ENCODE measurements at regions not wholly inside any gene's neighbourhood (a gene's known extent, or its start where the extent isn't known, plus 50 kb on each side); places are given as distances from the start of the nearest gene placed in this dataset.

- Histone ChIP-seq H4K8ac (replicated peaks; ENCODE audit: insufficient read length, low read depth, low read length) (no peak overlapping the region), H2AK5ac (ENCODE audit: insufficient read length, low read length) (no peak overlapping the region), H3K79me2 (ENCODE audit: insufficient read depth, low read length) (no peaks in the 10 kb centered on the region), H2BK120ac (ENCODE audit: low read depth, low read length, poor library complexity, severe bottlenecking) (no peak overlapping the region), H3K4ac (ENCODE audit: low read depth, low read length) (no peak overlapping the region), H2AFZ (ENCODE audit: low read length) (no peak overlapping the region), H3K9me3 (ENCODE audit: control insufficient read depth, low read depth, low read length) (no peaks in the 10 kb centered on the region), H2BK20ac (ENCODE audit: low read depth, low read length, poor library complexity, severe bottlenecking) (no peak overlapping the region), H3K27ac (ENCODE audit: insufficient read length, low read depth, low read length) (no peak overlapping the region), H4K5ac (ENCODE audit: insufficient read length, low read depth, low read length) (no peak overlapping the region), H3K56ac (ENCODE audit: insufficient read length, low read depth, low read length) (no peak overlapping the region), H2BK12ac (ENCODE audit: insufficient read length, low read depth, low read length) (no peak overlapping the region), H3K9ac (ENCODE audit: extremely low read depth, insufficient read length, low read length) (no peak overlapping the region), H2BK5ac (ENCODE audit: insufficient read length, low read length) (no peak overlapping the region), H3K23ac (ENCODE audit: insufficient read length, low read depth, low read length) (no peak overlapping the region), H4K91ac (ENCODE audit: insufficient read length, low read depth, low read length) (no peak overlapping the region), H3K27me3 (ENCODE audit: insufficient read depth, low read length) (no peaks in the 10 kb centered on the region), H3T11ph (ENCODE audit: low read length) (no peak overlapping the region), H3K23me2 (ENCODE audit: insufficient read length, low read depth, low read length, poor library complexity, severe bottlenecking) (no peaks in the 10 kb centered on the region), H3K18ac (ENCODE audit: insufficient read length, low read depth, low read length) (no peak overlapping the region), H3K14ac (ENCODE audit: insufficient read depth, low read length) (no peak overlapping the region), H3K79me1 (ENCODE audit: insufficient read depth, low read depth, low read length, poor library complexity, severe bottlenecking) (no peaks in the 10 kb centered on the region), H4K20me1 (ENCODE audit: control insufficient read depth, insufficient read depth, insufficient read length) (no peaks in the 10 kb centered on the region), H3K4me1 (ENCODE audit: insufficient read depth, low read length) (no peaks in the 10 kb centered on the region), H2BK15ac (ENCODE audit: low read depth, low read length) (no peak overlapping the region), H3K4me2 (ENCODE audit: insufficient read depth, insufficient read length, low read length) (no peak overlapping the region)
- no peak overlapping the region for H3K4me3 Mint-ChIP-seq
- WGBS (ENCODE audit: extremely low coverage, insufficient read length, low lambda C conversion rate) = no CpG with 5 or more reads among the region's 5 CpGs
- H3K36me3 Mint-ChIP-seq (ENCODE audit: insufficient read depth in 1 of 3, low read depth in 3 of 3) = no peaks in the 10 kb centered on the region
- TF ChIP-seq CTCF (conservative IDR thresholded peaks at IDR 0.05) = no peak
- no peaks in the 10 kb centered on the region for H3K27me3 Mint-ChIP-seq (ENCODE audit: low read depth)
- no peaks in the 10 kb centered on the region for H3K9me3 Mint-ChIP-seq
- H3K4me1 Mint-ChIP-seq = no peaks in the 10 kb centered on the region
- no peak for DNase-seq
- no peak overlapping the region for H3K27ac Mint-ChIP-seq
Measured at GRCh38 chr2:18467749-18468360, 92.6 kb downstream of the RDH14 start.
